ENCODE measurements at regions not wholly inside any gene's neighbourhood (a gene's known extent, or its start where the extent isn't known, plus 50 kb on each side); places are given as distances from the start of the nearest gene placed in this dataset.

DNA sequence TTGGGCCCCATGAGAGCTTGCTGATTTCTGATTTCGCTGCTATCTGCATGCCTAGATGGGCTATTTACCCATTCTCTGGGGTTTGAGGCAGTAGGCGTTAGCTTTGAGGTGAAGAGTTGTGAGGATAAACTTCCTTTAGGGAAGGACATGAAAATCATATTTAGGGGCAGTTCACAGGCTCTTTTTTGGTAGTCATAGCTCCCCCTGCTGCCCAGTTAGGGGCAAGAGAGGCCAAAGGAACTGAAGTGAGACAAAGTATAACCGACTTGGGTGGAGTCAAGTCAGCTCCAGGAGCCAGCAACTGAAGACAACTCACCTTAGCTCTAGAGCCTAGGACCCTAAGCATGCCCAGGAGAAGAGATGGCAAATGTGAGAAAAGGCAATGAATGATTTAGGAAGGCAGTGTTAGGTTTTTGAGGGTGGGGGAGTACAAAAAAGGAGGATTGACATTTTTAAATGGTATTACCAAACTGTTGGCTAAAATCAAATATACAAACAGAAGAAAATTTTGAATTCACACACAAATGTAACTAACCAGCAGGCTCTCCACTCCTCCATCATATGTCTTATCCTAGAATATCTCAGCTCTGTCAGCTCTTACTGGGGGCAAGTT is 625.2 kb downstream of the LMO4 start:
- POLR2A ChIA-PET: interaction anchor here (0.7 to 1.0 kb wide), 2 partner anchors 27 to 1618 kb away, joined by 3 read pairs; no protein-coding TSS in a partner anchor
- no peak overlapping the region for H3K27ac ChIP-seq (ENCODE audit: low read depth, low read length, poor library complexity, severe bottlenecking)
- H3K9me2 ChIP-seq (ENCODE audit: insufficient read depth, low read length): no peaks in the 10 kb centered on the region
- H3K4me1 ChIP-seq (ENCODE audit: insufficient read depth, low read length, poor library complexity, severe bottlenecking): no peaks in the 10 kb centered on the region
- no peak overlapping the region for H3K4me3 ChIP-seq (ENCODE audit: low read depth, low read length, poor library complexity, severe bottlenecking)
- no peaks in the 10 kb centered on the region for H3K36me3 ChIP-seq (ENCODE audit: insufficient read depth, low read length)
- H3K79me2 ChIP-seq (ENCODE audit: insufficient read depth, low read depth, low read length): no peaks in the 10 kb centered on the region
- intact Hi-C loops (cut with micrococcal nuclease; ENCODE audit: unreplicated experiment): loop anchor here (2.0 to 5.0 kb wide), 3 partner anchors 627 to 823 kb away; no protein-coding TSS in a partner anchor
- no peaks in the 10 kb centered on the region for H4K20me1 ChIP-seq (ENCODE audit: insufficient read depth, low read length)
- CTCF ChIA-PET (ENCODE audit: unreplicated experiment): interaction anchor here (0.6 kb wide), 1 partner anchor 619 kb away, joined by 3 read pairs; no protein-coding TSS in a partner anchor
- no peak for TF ChIP-seq EZH2phosphoT487 (IDR thresholded peaks at IDR 0.05; ENCODE audit: borderline replicate concordance, low read depth, low read length)
- TF ChIP-seq, protein P1, sequence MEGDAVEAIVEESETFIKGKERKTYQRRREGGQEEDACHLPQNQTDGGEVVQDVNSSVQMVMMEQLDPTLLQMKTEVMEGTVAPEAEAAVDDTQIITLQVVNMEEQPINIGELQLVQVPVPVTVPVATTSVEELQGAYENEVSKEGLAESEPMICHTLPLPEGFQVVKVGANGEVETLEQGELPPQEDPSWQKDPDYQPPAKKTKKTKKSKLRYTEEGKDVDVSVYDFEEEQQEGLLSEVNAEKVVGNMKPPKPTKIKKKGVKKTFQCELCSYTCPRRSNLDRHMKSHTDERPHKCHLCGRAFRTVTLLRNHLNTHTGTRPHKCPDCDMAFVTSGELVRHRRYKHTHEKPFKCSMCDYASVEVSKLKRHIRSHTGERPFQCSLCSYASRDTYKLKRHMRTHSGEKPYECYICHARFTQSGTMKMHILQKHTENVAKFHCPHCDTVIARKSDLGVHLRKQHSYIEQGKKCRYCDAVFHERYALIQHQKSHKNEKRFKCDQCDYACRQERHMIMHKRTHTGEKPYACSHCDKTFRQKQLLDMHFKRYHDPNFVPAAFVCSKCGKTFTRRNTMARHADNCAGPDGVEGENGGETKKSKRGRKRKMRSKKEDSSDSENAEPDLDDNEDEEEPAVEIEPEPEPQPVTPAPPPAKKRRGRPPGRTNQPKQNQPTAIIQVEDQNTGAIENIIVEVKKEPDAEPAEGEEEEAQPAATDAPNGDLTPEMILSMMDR (conservative IDR thresholded peaks at IDR 0.05; ENCODE audit: low read length): peak; percentile 90
- no peaks in the 10 kb centered on the region for H3K9me3 ChIP-seq (ENCODE audit: low read length)
- BruUV-seq (replicated peaks): no TSS peak
- no peak overlapping the region for H3K4me2 ChIP-seq (ENCODE audit: low read length)
- H2AFZ ChIP-seq (ENCODE audit: low read length): no peak overlapping the region
- DNase-seq (ENCODE audit: low spot score): peak; percentile 57

DNA sequence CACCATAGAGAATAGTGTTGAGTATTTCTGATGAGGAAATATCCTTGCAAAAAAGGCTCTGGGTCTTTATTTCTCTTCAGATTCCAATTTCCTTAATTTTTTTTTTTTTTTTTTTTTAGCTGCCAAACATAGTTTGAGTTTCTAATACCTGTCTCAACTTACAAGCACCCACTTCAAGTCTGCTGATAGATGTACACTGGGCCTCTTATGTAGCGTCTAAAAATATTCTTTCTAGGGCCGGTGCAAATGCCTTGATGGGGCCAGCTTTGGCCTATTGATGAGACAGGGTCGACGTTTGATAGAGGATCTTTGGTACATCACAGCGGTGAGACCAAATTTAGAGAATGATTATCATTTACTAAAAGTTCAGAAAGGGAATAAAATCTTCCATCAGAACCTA is 626.4 kb downstream of the LMO4 start:
- no peak overlapping the region for H3K4me3 ChIP-seq (ENCODE audit: low read depth, low read length, poor library complexity, severe bottlenecking)
- H3K79me2 ChIP-seq (ENCODE audit: insufficient read depth, low read depth, low read length): no peaks in the 10 kb centered on the region
- H3K36me3 ChIP-seq (ENCODE audit: insufficient read depth, low read length): no peaks in the 10 kb centered on the region
- ChIA-PET CTCF (ENCODE audit: unreplicated experiment) (no interaction called here), POLR2A (interaction anchor here (0.6 kb wide), 3 partner anchors 75 to 1034 kb away, joined by 3 to 5 read pairs (median 3); no protein-coding TSS in a partner anchor)
- DNase-seq (ENCODE audit: low spot score): no peak
- intact Hi-C loops (cut with micrococcal nuclease; ENCODE audit: unreplicated experiment): no loop called here
- H2AFZ ChIP-seq (ENCODE audit: low read length): no peak overlapping the region
- no TSS peak for BruUV-seq (replicated peaks)
- H3K4me2 ChIP-seq (ENCODE audit: low read length): no peak overlapping the region
- no peaks in the 10 kb centered on the region for H3K9me3 ChIP-seq (ENCODE audit: low read length)
- no peak for TF ChIP-seq EZH2phosphoT487 (IDR thresholded peaks at IDR 0.05; ENCODE audit: borderline replicate concordance, low read depth, low read length)
- TF ChIP-seq, protein P1 (conservative IDR thresholded peaks at IDR 0.05; ENCODE audit: low read length): no peak
- H3K9me2 ChIP-seq (ENCODE audit: insufficient read depth, low read length): no peaks in the 10 kb centered on the region
- H3K27ac ChIP-seq (ENCODE audit: low read depth, low read length, poor library complexity, severe bottlenecking): no peak overlapping the region
- no peaks in the 10 kb centered on the region for H4K20me1 ChIP-seq (ENCODE audit: insufficient read depth, low read length)
- no peaks in the 10 kb centered on the region for H3K4me1 ChIP-seq (ENCODE audit: insufficient read depth, low read length, poor library complexity, severe bottlenecking)

GRCh38 chr1:87956072-87956471 is 627.4 kb downstream of the LMO4 start:
- no peak for DNase-seq (ENCODE audit: low spot score)
- TF ChIP-seq EZH2phosphoT487 (IDR thresholded peaks at IDR 0.05; ENCODE audit: borderline replicate concordance, low read depth, low read length): no peak
- TF ChIP-seq, protein P1 (conservative IDR thresholded peaks at IDR 0.05; ENCODE audit: low read length): no peak
- intact Hi-C loops (cut with micrococcal nuclease; ENCODE audit: unreplicated experiment): no loop called here
- Histone ChIP-seq H4K20me1 (ENCODE audit: insufficient read depth, low read length) (no peaks in the 10 kb centered on the region), H3K9me3 (ENCODE audit: low read length) (no peaks in the 10 kb centered on the region), H3K4me1 (ENCODE audit: insufficient read depth, low read length, poor library complexity, severe bottlenecking) (no peaks in the 10 kb centered on the region), H3K4me2 (ENCODE audit: low read length) (no peak overlapping the region), H3K79me2 (ENCODE audit: insufficient read depth, low read depth, low read length) (no peaks in the 10 kb centered on the region), H2AFZ (ENCODE audit: low read length) (no peak overlapping the region), H3K9me2 (ENCODE audit: insufficient read depth, low read length) (no peaks in the 10 kb centered on the region), H3K4me3 (ENCODE audit: low read depth, low read length, poor library complexity, severe bottlenecking) (no peak overlapping the region), H3K36me3 (ENCODE audit: insufficient read depth, low read length) (no peaks in the 10 kb centered on the region), H3K27ac (ENCODE audit: low read depth, low read length, poor library complexity, severe bottlenecking) (no peak overlapping the region)
- CTCF ChIA-PET (ENCODE audit: unreplicated experiment): no interaction called here
- BruUV-seq (replicated peaks): no TSS peak
- POLR2A ChIA-PET: no interaction called here

Measured in OCI-LY7 (cell line).